ENCODE measurements at regions not wholly inside any gene's neighbourhood (a gene's known extent, or its start where the extent isn't known, plus 50 kb on each side); places are given as distances from the start of the nearest gene placed in this dataset.

- no peak for DNase-seq
Measured at GRCh38 chr6:82836022-82836575, 229.5 kb downstream of the UBE3D start.

GRCh38 chr6:82840571-82840970 lies 225.1 kb downstream of the UBE3D start:
- DNase-seq = no peak

GRCh38 chr6:82841309-82841708 lies 224.3 kb downstream of the UBE3D start:
- no peak for DNase-seq

All from stimulated activated CD4-positive, alpha-beta T cell treated with anti-CD3 and anti-CD28 coated beads, Interleukin-1b, Interleukin-23, amount 100 ng/mL, for 48 hours (primary cell).